Liver (tissue), 3 donors: ENCODE measurements at regions not wholly inside any gene's neighbourhood (a gene's known extent, or its start where the extent isn't known, plus 50 kb on each side); places are given as distances from the start of the nearest gene placed in this dataset.

ENCODE experiments used
- ATF3 ChIP-seq: IDR thresholded peaks from 2 replicates; pipeline ENCODE4 v1.6.1; 2016; ENCODE audit warnings: antibody characterized with exemption
- CTCF ChIP-seq: fragments of 150-350 bp; IDR thresholded peaks from 2 replicates; pipeline ENCODE4 v1.5.1; 2017; ENCODE audit warnings: improper control_type of control experiment, low read depth, low read length; ENCODE audit not compliant: missing input control
- EGR1 ChIP-seq, 2 donors: IDR thresholded peaks; 2 replicates each; pipeline ENCODE4 v1.6.1; 2016 to 2018; ENCODE audit warnings: antibody characterized with exemption in 2 of 2, low read depth in 2 of 2
- FOXA2 ChIP-seq: IDR thresholded peaks from 2 replicates; pipeline ENCODE4 v1.6.1; 2016; ENCODE audit warnings: antibody characterized with exemption
- GABPA ChIP-seq, 2 donors: IDR thresholded peaks in 1 of 2; conservative IDR thresholded peaks in 1 of 2; 2 replicates each; pipeline ENCODE4 v1.6.1; 2016; ENCODE audit warnings: antibody characterized with exemption in 2 of 2, mild to moderate bottlenecking in 1 of 2, moderate library complexity in 1 of 2
- HNF4A ChIP-seq, 2 donors: conservative IDR thresholded peaks; 2 replicates each; pipeline ENCODE4 v1.6.1; 2016; ENCODE audit warnings: antibody characterized with exemption in 2 of 2, mild to moderate bottlenecking in 2 of 2
- HNF4G ChIP-seq: IDR thresholded peaks from 2 replicates; pipeline ENCODE4 v1.6.1; 2016; ENCODE audit warnings: antibody characterized with exemption
- MAX ChIP-seq: IDR thresholded peaks from 2 replicates; pipeline ENCODE4 v1.6.1; 2016; ENCODE audit warnings: antibody characterized with exemption
- RAD21 ChIP-seq, 2 donors: IDR thresholded peaks; 2 replicates each; pipeline ENCODE4 v1.6.1; 2016; ENCODE audit warnings: antibody characterized with exemption in 2 of 2, mild to moderate bottlenecking in 2 of 2
- SP1 ChIP-seq: IDR thresholded peaks from 2 replicates; pipeline ENCODE4 v1.6.1; 2018; ENCODE audit warnings: antibody characterized with exemption, mild to moderate bottlenecking
- TAF1 ChIP-seq: conservative IDR thresholded peaks from 2 replicates; pipeline ENCODE4 v1.6.1; 2016; ENCODE audit warnings: antibody characterized with exemption, mild to moderate bottlenecking
- YY1 ChIP-seq: IDR thresholded peaks from 2 replicates; pipeline ENCODE4 v1.6.1; 2016; ENCODE audit warnings: antibody characterized with exemption, mild to moderate bottlenecking
- TF ChIP-seq, protein P1 (sequence below): IDR thresholded peaks from 2 replicates; pipeline ENCODE4 v1.6.1; 2016; ENCODE audit warnings: antibody characterized with exemption
- TF ChIP-seq, protein P2 (sequence below): IDR thresholded peaks from 2 replicates; pipeline ENCODE4 v1.6.1; 2016; ENCODE audit warnings: antibody characterized with exemption, mild to moderate bottlenecking
- donor health status: healthy.
- donor health status: healthy.

- TF ChIP-seq CTCF = no peak
- TF ChIP-seq, protein P1, sequence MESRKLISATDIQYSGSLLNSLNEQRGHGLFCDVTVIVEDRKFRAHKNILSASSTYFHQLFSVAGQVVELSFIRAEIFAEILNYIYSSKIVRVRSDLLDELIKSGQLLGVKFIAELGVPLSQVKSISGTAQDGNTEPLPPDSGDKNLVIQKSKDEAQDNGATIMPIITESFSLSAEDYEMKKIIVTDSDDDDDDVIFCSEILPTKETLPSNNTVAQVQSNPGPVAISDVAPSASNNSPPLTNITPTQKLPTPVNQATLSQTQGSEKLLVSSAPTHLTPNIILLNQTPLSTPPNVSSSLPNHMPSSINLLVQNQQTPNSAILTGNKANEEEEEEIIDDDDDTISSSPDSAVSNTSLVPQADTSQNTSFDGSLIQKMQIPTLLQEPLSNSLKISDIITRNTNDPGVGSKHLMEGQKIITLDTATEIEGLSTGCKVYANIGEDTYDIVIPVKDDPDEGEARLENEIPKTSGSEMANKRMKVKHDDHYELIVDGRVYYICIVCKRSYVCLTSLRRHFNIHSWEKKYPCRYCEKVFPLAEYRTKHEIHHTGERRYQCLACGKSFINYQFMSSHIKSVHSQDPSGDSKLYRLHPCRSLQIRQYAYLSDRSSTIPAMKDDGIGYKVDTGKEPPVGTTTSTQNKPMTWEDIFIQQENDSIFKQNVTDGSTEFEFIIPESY = no peak
- TF ChIP-seq, protein P2, sequence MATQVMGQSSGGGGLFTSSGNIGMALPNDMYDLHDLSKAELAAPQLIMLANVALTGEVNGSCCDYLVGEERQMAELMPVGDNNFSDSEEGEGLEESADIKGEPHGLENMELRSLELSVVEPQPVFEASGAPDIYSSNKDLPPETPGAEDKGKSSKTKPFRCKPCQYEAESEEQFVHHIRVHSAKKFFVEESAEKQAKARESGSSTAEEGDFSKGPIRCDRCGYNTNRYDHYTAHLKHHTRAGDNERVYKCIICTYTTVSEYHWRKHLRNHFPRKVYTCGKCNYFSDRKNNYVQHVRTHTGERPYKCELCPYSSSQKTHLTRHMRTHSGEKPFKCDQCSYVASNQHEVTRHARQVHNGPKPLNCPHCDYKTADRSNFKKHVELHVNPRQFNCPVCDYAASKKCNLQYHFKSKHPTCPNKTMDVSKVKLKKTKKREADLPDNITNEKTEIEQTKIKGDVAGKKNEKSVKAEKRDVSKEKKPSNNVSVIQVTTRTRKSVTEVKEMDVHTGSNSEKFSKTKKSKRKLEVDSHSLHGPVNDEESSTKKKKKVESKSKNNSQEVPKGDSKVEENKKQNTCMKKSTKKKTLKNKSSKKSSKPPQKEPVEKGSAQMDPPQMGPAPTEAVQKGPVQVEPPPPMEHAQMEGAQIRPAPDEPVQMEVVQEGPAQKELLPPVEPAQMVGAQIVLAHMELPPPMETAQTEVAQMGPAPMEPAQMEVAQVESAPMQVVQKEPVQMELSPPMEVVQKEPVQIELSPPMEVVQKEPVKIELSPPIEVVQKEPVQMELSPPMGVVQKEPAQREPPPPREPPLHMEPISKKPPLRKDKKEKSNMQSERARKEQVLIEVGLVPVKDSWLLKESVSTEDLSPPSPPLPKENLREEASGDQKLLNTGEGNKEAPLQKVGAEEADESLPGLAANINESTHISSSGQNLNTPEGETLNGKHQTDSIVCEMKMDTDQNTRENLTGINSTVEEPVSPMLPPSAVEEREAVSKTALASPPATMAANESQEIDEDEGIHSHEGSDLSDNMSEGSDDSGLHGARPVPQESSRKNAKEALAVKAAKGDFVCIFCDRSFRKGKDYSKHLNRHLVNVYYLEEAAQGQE = no peak
- no peak for TF ChIP-seq GABPA (IDR thresholded peaks at IDR 0.05 in 1 of 2, conservative IDR thresholded peaks at IDR 0.05 in 1 of 2)
- TF ChIP-seq YY1 = no peak
- no peak for TF ChIP-seq RAD21 (IDR thresholded peaks at IDR 0.05)
- no peak for TF ChIP-seq SP1
- TF ChIP-seq FOXA2 = no peak
- no peak for TF ChIP-seq ATF3
- no peak for TF ChIP-seq EGR1 (IDR thresholded peaks at IDR 0.05; ENCODE audit: low read depth in 2 of 2)
- TF ChIP-seq MAX = no peak
- no peak for TF ChIP-seq HNF4A (conservative IDR thresholded peaks at IDR 0.05)
- no peak for TF ChIP-seq TAF1
- no peak for TF ChIP-seq HNF4G
These were observed 386.5 kb upstream of the DCC start for GRCh38 chr18:51953521-51953920.
